Large intestine (tissue), 3 donors: ENCODE measurements at regions not wholly inside any gene's neighbourhood (a gene's known extent, or its start where the extent isn't known, plus 50 kb on each side); places are given as distances from the start of the nearest gene placed in this dataset.
"Not testable (repeated sequence)": the region's sequence is repeated elsewhere in the genome, so short reads cannot be mapped to it uniquely, and the experiment has no call there.

Experiments
- DNase-seq, 2 donors: peaks; one replicate each; pipeline versions ENCODE4 v3.0.0 to v3.0.0-alpha.2; 2013
- H3K27ac ChIP-seq: one replicate; pipeline ENCODE4 v1.5.1; 2013; ENCODE audit warnings: low read length
- H3K27me3 ChIP-seq: 2 replicates; pipeline ENCODE4 v1.6.1; 2013; ENCODE audit warnings: low read length; ENCODE audit not compliant: control insufficient read depth, insufficient read depth
- H3K36me3 ChIP-seq: 2 replicates; pipeline ENCODE4 v1.6.1; 2013; ENCODE audit warnings: low read length; ENCODE audit not compliant: control insufficient read depth, insufficient read depth
- H3K4me1 ChIP-seq: one replicate; pipeline ENCODE4 v1.6.1; 2013; ENCODE audit warnings: low read length; ENCODE audit not compliant: control insufficient read depth, insufficient read depth
- H3K4me3 ChIP-seq: one replicate; pipeline ENCODE4 v1.5.1; 2013; ENCODE audit warnings: low read length
- H3K9me3 ChIP-seq: one replicate; pipeline ENCODE4 v1.6.1; 2013; ENCODE audit warnings: mild to moderate bottlenecking, low read depth, low read length, moderate library complexity; ENCODE audit not compliant: control insufficient read depth
- WGBS: methylation state at CpG from one replicate; pipeline ENCODE4 v1.1.5; 2013; ENCODE audit warnings: low lambda C conversion rate; ENCODE audit not compliant: insufficient coverage; 5-methylcytosine and 5-hydroxymethylcytosine counted together

GRCh38 chr5:153372425-153373129 lies 117.9 kb upstream of the GRIA1 start:
- Histone ChIP-seq H3K4me1 (no peaks in the 10 kb centered on the region), H3K36me3 (no peaks in the 10 kb centered on the region), H3K4me3 (no peak overlapping the region), H3K27me3 (no peaks in the 10 kb centered on the region), H3K27ac (no peak overlapping the region), H3K9me3 (no peaks in the 10 kb centered on the region)
- no peak for DNase-seq
- 0% methylated on average over 1 of the region's 6 CpGs for WGBS

- DNase-seq = no peak
- H3K27me3 ChIP-seq = no peaks in the 10 kb centered on the region
- H3K36me3 ChIP-seq = no peaks in the 10 kb centered on the region
- H3K4me1 ChIP-seq = no peaks in the 10 kb centered on the region
- H3K9me3 ChIP-seq = no peaks in the 10 kb centered on the region
- H3K27ac ChIP-seq = no peak overlapping the region
- no peak overlapping the region for H3K4me3 ChIP-seq
- WGBS = 50% methylated on average over 2 of the region's 4 CpGs
Observed at GRCh38 chr5:153373130-153373498, 117.4 kb upstream of the GRIA1 start.

GRCh38 chr5:153381630-153382029 lies 108.8 kb upstream of the GRIA1 start:
- not testable (repeated sequence) for H3K27me3 ChIP-seq, H3K27ac ChIP-seq, H3K4me1 ChIP-seq, H3K9me3 ChIP-seq, H3K36me3 ChIP-seq, DNase-seq, H3K4me3 ChIP-seq
- WGBS = no CpG with 5 or more reads among the region's 10 CpGs

- H3K4me3 ChIP-seq = no peak overlapping the region
Observed at GRCh38 chr5:153390569-153390968, 99.9 kb upstream of the GRIA1 start.

GRCh38 chr5:153399595-153399994 lies 90.9 kb upstream of the GRIA1 start:
- WGBS = no CpG with 5 or more reads among the region's 2 CpGs
- Histone ChIP-seq H3K36me3 (no peaks in the 10 kb centered on the region), H3K27ac (no peak overlapping the region), H3K4me3 (no peak overlapping the region), H3K9me3 (no peaks in the 10 kb centered on the region), H3K4me1 (no peaks in the 10 kb centered on the region), H3K27me3 (no peaks in the 10 kb centered on the region)
- DNase-seq = no peak

More at GRCh38 chr5:153390569-153390968, 99.9 kb upstream of the GRIA1 start:
- DNase-seq = no peak
- no peaks in the 10 kb centered on the region for H3K36me3 ChIP-seq
- no peaks in the 10 kb centered on the region for H3K4me1 ChIP-seq
- no peaks in the 10 kb centered on the region for H3K9me3 ChIP-seq
- no peaks in the 10 kb centered on the region for H3K27me3 ChIP-seq
- H3K27ac ChIP-seq = no peak overlapping the region

- WGBS = no CpG with 5 or more reads among the region's 2 CpGs
- no peaks in the 10 kb centered on the region for H3K27me3 ChIP-seq
- DNase-seq = no peak
- H3K4me3 ChIP-seq = no peak overlapping the region
- no peaks in the 10 kb centered on the region for H3K4me1 ChIP-seq
- no peaks in the 10 kb centered on the region for H3K36me3 ChIP-seq
- no peak overlapping the region for H3K27ac ChIP-seq
- H3K9me3 ChIP-seq = no peaks in the 10 kb centered on the region
Observed at GRCh38 chr5:153400931-153401330, 89.5 kb upstream of the GRIA1 start.

- DNase-seq = no peak
- Histone ChIP-seq H3K36me3 (no peaks in the 10 kb centered on the region), H3K4me3 (no peak overlapping the region), H3K9me3 (no peaks in the 10 kb centered on the region), H3K27ac (no peak overlapping the region), H3K27me3 (no peaks in the 10 kb centered on the region), H3K4me1 (no peaks in the 10 kb centered on the region)
Observed at GRCh38 chr5:153402550-153402949, 87.9 kb upstream of the GRIA1 start.

- DNase-seq = no peak
Observed at GRCh38 chr5:153403470-153403869, 87.0 kb upstream of the GRIA1 start.

GRCh38 chr5:153404747-153405146 lies 85.7 kb upstream of the GRIA1 start:
- Histone ChIP-seq H3K4me3 (no peak overlapping the region), H3K4me1 (no peaks in the 10 kb centered on the region), H3K27me3 (no peaks in the 10 kb centered on the region), H3K27ac (no peak overlapping the region), H3K9me3 (no peaks in the 10 kb centered on the region), H3K36me3 (no peaks in the 10 kb centered on the region)
- no peak for DNase-seq
- no CpG with 5 or more reads among the region's 7 CpGs for WGBS

More at GRCh38 chr5:153403470-153403869, 87.0 kb upstream of the GRIA1 start:
- Histone ChIP-seq H3K4me3 (no peak overlapping the region), H3K27me3 (no peaks in the 10 kb centered on the region), H3K27ac (no peak overlapping the region), H3K9me3 (no peaks in the 10 kb centered on the region), H3K36me3 (no peaks in the 10 kb centered on the region), H3K4me1 (no peaks in the 10 kb centered on the region)

GRCh38 chr5:153421676-153422075 lies 68.8 kb upstream of the GRIA1 start:
- Histone ChIP-seq H3K4me3 (no peak overlapping the region), H3K4me1 (peaks cover 15% of the 10 kb centered on the region), H3K27ac (peak overlapping the region; percentile 32), H3K36me3 (no peaks in the 10 kb centered on the region), H3K27me3 (no peaks in the 10 kb centered on the region), H3K9me3 (no peaks in the 10 kb centered on the region)
- DNase-seq = peak; percentile 20 to 33

GRCh38 chr5:153425914-153426313 lies 64.6 kb upstream of the GRIA1 start:
- Histone ChIP-seq H3K27ac (no peak overlapping the region), H3K9me3 (no peaks in the 10 kb centered on the region), H3K4me1 (peaks cover 13% of the 10 kb centered on the region), H3K27me3 (peaks cover 2% of the 10 kb centered on the region), H3K36me3 (no peaks in the 10 kb centered on the region), H3K4me3 (no peak overlapping the region)
- no CpG with 5 or more reads among the region's 1 CpG for WGBS
- DNase-seq = no peak
